A549 (cell line): ENCODE measurements at regions not wholly inside any gene's neighbourhood (a gene's known extent, or its start where the extent isn't known, plus 50 kb on each side); places are given as distances from the start of the nearest gene placed in this dataset.
"Not testable (repeated sequence)": the region's sequence is repeated elsewhere in the genome, so short reads cannot be mapped to it uniquely, and the experiment has no call there.

ENCODE experiments used
- CTCF ChIP-seq: fragments of >200 bp; sonication (Bioruptor Twin); formaldehyde crosslinking; IDR thresholded peaks from 3 replicates; pipeline ENCODE4 v1.5.1; 2016
- EHMT2 ChIP-seq: fragments of 200-600 bp; sonication (generic); IDR thresholded peaks from 2 replicates; pipeline ENCODE4 v1.6.1; 2016; ENCODE audit warnings: antibody characterized with exemption, low read depth, mild to moderate bottlenecking, moderate library complexity
- EP300 ChIP-seq, 2 experiments: fragments of >200 bp; sonication (Bioruptor Twin); formaldehyde crosslinking; IDR thresholded peaks; 2 replicates in 1 of 2; 3 replicates in 1 of 2; pipeline ENCODE4 v1.6.1; 2016 to 2017
- JUNB ChIP-seq: fragments of >200 bp; sonication (Bioruptor Twin); formaldehyde crosslinking; IDR thresholded peaks from 2 replicates; pipeline ENCODE4 v1.6.1; 2016
- KDM1A ChIP-seq: fragments of 200-600 bp; sonication (generic); IDR thresholded peaks from 2 replicates; pipeline ENCODE4 v1.6.1; 2016; ENCODE audit warnings: low read depth, mild to moderate bottlenecking
- MYC ChIP-seq: IDR thresholded peaks from 2 replicates; pipeline ENCODE4 v1.6.1; 2012; ENCODE audit warnings: mild to moderate bottlenecking, inconsistent platforms, low read length, improper control_type of control experiment, borderline replicate concordance
- POLR2A ChIP-seq: IDR thresholded peaks from 2 replicates; pipeline ENCODE4 v1.6.1; 2012; ENCODE audit warnings: mild to moderate bottlenecking, low read length
- RCOR1 ChIP-seq: fragments of 150-350 bp; IDR thresholded peaks from 2 replicates; pipeline ENCODE4 v1.6.1; 2014; ENCODE audit warnings: antibody characterized with exemption, low read length, low read depth
- REST ChIP-seq: fragments of 200-600 bp; sonication (generic); IDR thresholded peaks from 2 replicates; pipeline ENCODE4 v1.6.1; 2016; ENCODE audit warnings: antibody characterized with exemption, mild to moderate bottlenecking, moderate library complexity
- USF2 ChIP-seq: fragments of 450-650 bp; IDR thresholded peaks from 2 replicates; pipeline ENCODE4 v1.6.1; 2014; ENCODE audit warnings: antibody characterized with exemption
- ZC3H11A ChIP-seq: fragments of 450-650 bp; IDR thresholded peaks from 2 replicates; pipeline ENCODE4 v1.6.1; 2014; ENCODE audit warnings: antibody characterized with exemption, mild to moderate bottlenecking
- ZFP36 ChIP-seq: fragments of 450-650 bp; IDR thresholded peaks from 2 replicates; pipeline ENCODE4 v1.6.1; 2014; ENCODE audit warnings: borderline replicate concordance; ENCODE audit not compliant: partially characterized antibody

GRCh38 chr1:181246320-181246719, 157.8 kb downstream of the IER5 start:
- not testable (repeated sequence) for TF ChIP-seq CTCF; POLR2A; JUNB; MYC; REST; ZC3H11A; KDM1A; EHMT2; USF2; EP300 (IDR thresholded peaks at IDR 0.05); RCOR1; ZFP36
